T47D (cell line): ENCODE measurements at regions not wholly inside any gene's neighbourhood (a gene's known extent, or its start where the extent isn't known, plus 50 kb on each side); places are given as distances from the start of the nearest gene placed in this dataset.
"Not testable (repeated sequence)": the region's sequence is repeated elsewhere in the genome, so short reads cannot be mapped to it uniquely, and the experiment has no call there.

Experiments
- DNase-seq, 2 experiments: peaks; one replicate each; pipeline versions ENCODE4 v3.0.0 to v3.0.0-alpha.2; 2011 to 2012; ENCODE audit warnings: low read depth in 1 of 2, low spot score in 1 of 2
- JUND ChIP-seq: IDR thresholded peaks from 2 replicates; pipeline ENCODE4 v1.6.1; 2012; ENCODE audit warnings: low read depth
- in situ Hi-C: cut with HindIII; loops from 2 replicates; pipeline ENCODE4 v1.10.0; 2016; ENCODE audit warnings: low sequenced_read_pairs, low pct_unique_long_range_greater_than_20kb

- TF ChIP-seq JUND, result no peak
- in situ Hi-C loops, result no loop called here
- DNase-seq, result no peak
Measured at GRCh38 chr13:50225193-50226155, 210.2 kb downstream of the KCNRG start.

GRCh38 chr13:50226515-50227155 is 211.4 kb downstream of the KCNRG start:
- in situ Hi-C loops, result no loop called here
- DNase-seq, result no peak
- no peak for TF ChIP-seq JUND

- in situ Hi-C loops, result no loop called here
- no peak for TF ChIP-seq JUND
- peak in 1 of 2 experiments; percentile 9 for DNase-seq
Measured at GRCh38 chr13:50227361-50227760, 212.1 kb downstream of the KCNRG start.

- TF ChIP-seq JUND, result no peak
- in situ Hi-C loops, result no loop called here
Measured at GRCh38 chr13:50228527-50228926, 213.3 kb downstream of the KCNRG start.

GRCh38 chr13:50229960-50230661 is 214.9 kb downstream of the KCNRG start:
- TF ChIP-seq JUND, result no peak
- in situ Hi-C loops, result no loop called here
- DNase-seq, result no peak

More at GRCh38 chr13:50228527-50228926, 213.3 kb downstream of the KCNRG start:
- no peak for DNase-seq

GRCh38 chr13:50230662-50230978 is 215.4 kb downstream of the KCNRG start:
- no peak for TF ChIP-seq JUND
- DNase-seq, result no peak
- in situ Hi-C loops, result no loop called here

GRCh38 chr13:50233574-50233973 is 218.3 kb downstream of the KCNRG start:
- in situ Hi-C loops, DNase-seq: not testable (repeated sequence)

GRCh38 chr13:50235604-50236342 is 220.5 kb downstream of the KCNRG start:
- in situ Hi-C loops, result no loop called here
- no peak for TF ChIP-seq JUND
- no peak for DNase-seq

- no peak for TF ChIP-seq JUND
- no peak for DNase-seq
- in situ Hi-C loops, result no loop called here
Measured at GRCh38 chr13:50236898-50237318, 221.7 kb downstream of the KCNRG start.

GRCh38 chr13:50238922-50239321 is 223.7 kb downstream of the KCNRG start:
- in situ Hi-C loops, result no loop called here
- no peak for DNase-seq

GRCh38 chr13:50241479-50241878 is 226.2 kb downstream of the KCNRG start:
- in situ Hi-C loops, result no loop called here
- no peak for TF ChIP-seq JUND
- no peak for DNase-seq

More at GRCh38 chr13:50238922-50239321, 223.7 kb downstream of the KCNRG start:
- TF ChIP-seq JUND, result no peak

- no peak for DNase-seq
- no peak for TF ChIP-seq JUND
- in situ Hi-C loops, result no loop called here
Measured at GRCh38 chr13:50243931-50244330, 228.7 kb downstream of the KCNRG start.
